SK-N-SH treated with all-trans-retinoic acid at 6 μM for 48 hours (cell line): ENCODE measurements at regions not wholly inside any gene's neighbourhood (a gene's known extent, or its start where the extent isn't known, plus 50 kb on each side); places are given as distances from the start of the nearest gene placed in this dataset.

ENCODE experiments used
- ATAC-seq: fragments of 200-7000 bp; cut with Tn5 transposase; 3 replicates; pipeline ENCODE4 v1.9.1; 2020; ENCODE audit warnings: mild to moderate bottlenecking, moderate library complexity
- ARNTL ChIP-seq: fragments of 450-650 bp; formaldehyde crosslinking; IDR thresholded peaks from 2 replicates; pipeline ENCODE4 v1.5.0; 2020; ENCODE audit warnings: low read depth, mild to moderate bottlenecking, moderate library complexity, borderline replicate concordance
- BACH2 ChIP-seq: fragments of 250-450 bp; sonication (Bioruptor Pico); IDR thresholded peaks from 2 replicates; pipeline ENCODE4 v1.9.0; 2021; ENCODE audit warnings: mild to moderate bottlenecking, borderline replicate concordance
- CSDC2 ChIP-seq: fragments of 250-450 bp; sonication (Bioruptor Pico); IDR thresholded peaks from 2 replicates; pipeline ENCODE4 v1.5.0; 2020; ENCODE audit warnings: mild to moderate bottlenecking, moderate library complexity
- ESRRG ChIP-seq: fragments of 250-450 bp; sonication (Bioruptor Pico); IDR thresholded peaks from 2 replicates; pipeline ENCODE4 v1.6.1; 2021; ENCODE audit warnings: mild to moderate bottlenecking
- GLIS3 ChIP-seq: fragments of 250-450 bp; sonication (Bioruptor Pico); IDR thresholded peaks from 2 replicates; pipeline ENCODE4 v1.5.0; 2020; ENCODE audit warnings: mild to moderate bottlenecking, moderate library complexity
- OSR1 ChIP-seq: fragments of 250-450 bp; sonication (Bioruptor Pico); IDR thresholded peaks from 2 replicates; pipeline ENCODE4 v1.8.0; 2022; ENCODE audit warnings: moderate library complexity, mild to moderate bottlenecking, inconsistent platforms
- RARB ChIP-seq: fragments of 250-450 bp; sonication (Bioruptor Pico); IDR thresholded peaks from 2 replicates; pipeline ENCODE4 v1.8.0; 2021; ENCODE audit warnings: mild to moderate bottlenecking, moderate library complexity
- TCF4 ChIP-seq: fragments of 250-450 bp; sonication (Bioruptor Pico); IDR thresholded peaks from 2 replicates; pipeline ENCODE4 v1.8.0; 2021; ENCODE audit warnings: mild to moderate bottlenecking, moderate library complexity, borderline replicate concordance
- TOX ChIP-seq: fragments of 250-450 bp; sonication (Bioruptor Pico); IDR thresholded peaks from 2 replicates; pipeline ENCODE4 v1.8.0; 2021; ENCODE audit warnings: mild to moderate bottlenecking, moderate library complexity, borderline replicate concordance
- ZC3H10 ChIP-seq: fragments of 250-450 bp; sonication (Bioruptor Pico); IDR thresholded peaks from 2 replicates; pipeline ENCODE4 v1.5.1; 2021; ENCODE audit warnings: mild to moderate bottlenecking, moderate library complexity
- ZFP3 ChIP-seq: fragments of 250-450 bp; sonication (Bioruptor Pico); IDR thresholded peaks from 2 replicates; pipeline ENCODE4 v1.5.0; 2020; ENCODE audit warnings: mild to moderate bottlenecking, moderate library complexity
- ZFP30 ChIP-seq: fragments of 450-650 bp; formaldehyde crosslinking; IDR thresholded peaks from 2 replicates; pipeline ENCODE4 v1.5.0; 2022; ENCODE audit warnings: mild to moderate bottlenecking, moderate library complexity
- ZNF565 ChIP-seq: fragments of 450-650 bp; formaldehyde crosslinking; conservative IDR thresholded peaks from 2 replicates; pipeline ENCODE4 v1.5.0; 2020; ENCODE audit warnings: low read depth, mild to moderate bottlenecking, moderate library complexity
- ZNF70 ChIP-seq: fragments of 450-650 bp; formaldehyde crosslinking; IDR thresholded peaks from 2 replicates; pipeline ENCODE4 v1.5.0; 2020; ENCODE audit warnings: mild to moderate bottlenecking, moderate library complexity
- ZNF8 ChIP-seq: fragments of 450-650 bp; formaldehyde crosslinking; IDR thresholded peaks from 2 replicates; pipeline ENCODE4 v1.5.0; 2020; ENCODE audit warnings: mild to moderate bottlenecking, moderate library complexity
- TF ChIP-seq, protein P1 (sequence below): fragments of 250-450 bp; sonication (Bioruptor Pico); IDR thresholded peaks from 2 replicates; pipeline ENCODE4 v1.8.0; 2020; ENCODE audit warnings: mild to moderate bottlenecking, moderate library complexity, borderline replicate concordance
- TF ChIP-seq, protein P2 (sequence below): fragments of 250-450 bp; sonication (Bioruptor Pico); IDR thresholded peaks from 2 replicates; pipeline ENCODE4 v1.5.1; 2021; ENCODE audit warnings: mild to moderate bottlenecking, moderate library complexity
- TF ChIP-seq, protein P3 (sequence below): fragments of 250-450 bp; sonication (Bioruptor Pico); IDR thresholded peaks from 2 replicates; pipeline ENCODE4 v1.8.0; 2021; ENCODE audit warnings: low read depth, mild to moderate bottlenecking, moderate library complexity, borderline replicate concordance

DNA sequence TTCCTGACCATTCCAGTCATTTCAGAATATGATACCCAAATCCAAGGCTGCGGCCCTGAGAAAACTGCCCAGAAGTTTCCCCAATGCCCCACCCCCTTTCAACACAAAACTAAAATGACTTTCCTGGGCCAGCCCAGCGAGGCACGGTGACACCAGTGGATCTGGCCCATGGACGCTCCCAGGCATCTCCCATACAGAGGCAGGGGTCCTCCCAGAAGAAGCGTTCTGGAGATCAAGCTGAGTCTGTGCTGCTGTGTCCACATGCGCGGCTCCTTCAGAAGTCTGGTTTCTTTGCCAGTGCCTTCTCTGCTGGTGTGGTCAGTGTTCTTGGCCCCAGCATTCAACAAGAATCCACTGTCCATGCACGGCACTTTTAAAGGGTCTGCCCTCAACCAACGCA is 228.2 kb upstream of the SFSWAP start:
- TF ChIP-seq, protein P1, sequence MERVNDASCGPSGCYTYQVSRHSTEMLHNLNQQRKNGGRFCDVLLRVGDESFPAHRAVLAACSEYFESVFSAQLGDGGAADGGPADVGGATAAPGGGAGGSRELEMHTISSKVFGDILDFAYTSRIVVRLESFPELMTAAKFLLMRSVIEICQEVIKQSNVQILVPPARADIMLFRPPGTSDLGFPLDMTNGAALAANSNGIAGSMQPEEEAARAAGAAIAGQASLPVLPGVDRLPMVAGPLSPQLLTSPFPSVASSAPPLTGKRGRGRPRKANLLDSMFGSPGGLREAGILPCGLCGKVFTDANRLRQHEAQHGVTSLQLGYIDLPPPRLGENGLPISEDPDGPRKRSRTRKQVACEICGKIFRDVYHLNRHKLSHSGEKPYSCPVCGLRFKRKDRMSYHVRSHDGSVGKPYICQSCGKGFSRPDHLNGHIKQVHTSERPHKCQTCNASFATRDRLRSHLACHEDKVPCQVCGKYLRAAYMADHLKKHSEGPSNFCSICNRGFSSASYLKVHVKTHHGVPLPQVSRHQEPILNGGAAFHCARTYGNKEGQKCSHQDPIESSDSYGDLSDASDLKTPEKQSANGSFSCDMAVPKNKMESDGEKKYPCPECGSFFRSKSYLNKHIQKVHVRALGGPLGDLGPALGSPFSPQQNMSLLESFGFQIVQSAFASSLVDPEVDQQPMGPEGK (CRISPR knock-in tag), result no peak
- TF ChIP-seq, protein P2, sequence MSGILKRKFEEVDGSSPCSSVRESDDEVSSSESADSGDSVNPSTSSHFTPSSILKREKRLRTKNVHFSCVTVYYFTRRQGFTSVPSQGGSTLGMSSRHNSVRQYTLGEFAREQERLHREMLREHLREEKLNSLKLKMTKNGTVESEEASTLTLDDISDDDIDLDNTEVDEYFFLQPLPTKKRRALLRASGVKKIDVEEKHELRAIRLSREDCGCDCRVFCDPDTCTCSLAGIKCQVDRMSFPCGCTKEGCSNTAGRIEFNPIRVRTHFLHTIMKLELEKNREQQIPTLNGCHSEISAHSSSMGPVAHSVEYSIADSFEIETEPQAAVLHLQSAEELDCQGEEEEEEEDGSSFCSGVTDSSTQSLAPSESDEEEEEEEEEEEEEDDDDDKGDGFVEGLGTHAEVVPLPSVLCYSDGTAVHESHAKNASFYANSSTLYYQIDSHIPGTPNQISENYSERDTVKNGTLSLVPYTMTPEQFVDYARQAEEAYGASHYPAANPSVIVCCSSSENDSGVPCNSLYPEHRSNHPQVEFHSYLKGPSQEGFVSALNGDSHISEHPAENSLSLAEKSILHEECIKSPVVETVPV (CRISPR knock-in tag), result no peak
- TF ChIP-seq, protein P3, sequence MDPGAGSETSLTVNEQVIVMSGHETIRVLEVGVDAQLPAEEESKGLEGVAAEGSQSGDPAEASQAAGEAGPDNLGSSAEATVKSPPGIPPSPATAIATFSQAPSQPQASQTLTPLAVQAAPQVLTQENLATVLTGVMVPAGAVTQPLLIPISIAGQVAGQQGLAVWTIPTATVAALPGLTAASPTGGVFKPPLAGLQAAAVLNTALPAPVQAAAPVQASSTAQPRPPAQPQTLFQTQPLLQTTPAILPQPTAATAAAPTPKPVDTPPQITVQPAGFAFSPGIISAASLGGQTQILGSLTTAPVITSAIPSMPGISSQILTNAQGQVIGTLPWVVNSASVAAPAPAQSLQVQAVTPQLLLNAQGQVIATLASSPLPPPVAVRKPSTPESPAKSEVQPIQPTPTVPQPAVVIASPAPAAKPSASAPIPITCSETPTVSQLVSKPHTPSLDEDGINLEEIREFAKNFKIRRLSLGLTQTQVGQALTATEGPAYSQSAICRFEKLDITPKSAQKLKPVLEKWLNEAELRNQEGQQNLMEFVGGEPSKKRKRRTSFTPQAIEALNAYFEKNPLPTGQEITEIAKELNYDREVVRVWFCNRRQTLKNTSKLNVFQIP (CRISPR knock-in tag), result no peak
- TF ChIP-seq ZFP3 (CRISPR knock-in tag) (no peak), ZNF70 (no peak), ARNTL (CRISPR knock-in tag) (no peak), ZFP30 (CRISPR knock-in tag) (no peak), CSDC2 (CRISPR knock-in tag) (no peak), GLIS3 (no peak), TOX (no peak), RARB (CRISPR knock-in tag) (no peak), TCF4 (CRISPR knock-in tag) (no peak)
- TF ChIP-seq, all 23 proteins: peak for 0
- no peak for ATAC-seq

DNA sequence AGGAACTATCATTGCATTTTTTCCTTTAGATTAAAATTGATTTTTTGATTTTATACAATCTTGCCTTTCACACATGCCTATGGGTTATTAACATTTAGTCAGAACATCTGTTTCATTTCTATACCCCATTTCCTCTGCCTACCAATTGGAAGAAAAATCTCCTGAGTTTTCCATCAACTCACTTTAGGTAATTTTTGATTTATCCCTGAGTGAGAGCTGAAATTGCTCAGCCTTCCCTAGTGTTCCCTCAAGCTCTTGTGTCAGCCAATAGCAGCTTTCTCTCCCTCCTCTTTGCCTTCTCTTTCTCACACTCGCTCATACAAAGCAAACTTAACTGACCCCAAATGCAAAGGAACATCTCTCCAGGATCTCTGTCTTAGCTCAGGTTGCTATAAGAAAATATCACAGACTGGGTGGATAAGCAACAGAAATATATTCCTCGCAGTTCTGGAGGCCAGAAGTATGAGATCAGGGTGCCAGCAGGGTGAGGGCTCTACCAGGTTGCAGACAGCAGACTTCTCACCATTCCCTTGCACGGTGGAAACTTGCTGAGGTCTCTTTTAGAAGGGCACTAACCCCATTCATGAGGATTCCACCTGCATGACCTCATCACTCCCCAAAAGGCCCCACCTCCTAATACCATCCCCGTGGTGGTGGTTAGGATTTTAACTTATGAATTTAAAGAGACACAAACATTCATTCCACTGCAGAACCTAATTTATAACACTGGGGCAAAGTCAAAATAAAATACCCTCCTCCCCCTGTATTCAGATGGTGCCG is 224.2 kb upstream of the SFSWAP start:
- no peak for ATAC-seq
- TF ChIP-seq, protein P2 (CRISPR knock-in tag), result no peak
- TF ChIP-seq ZNF8, result no peak
- TF ChIP-seq TCF4 (CRISPR knock-in tag), result no peak
- TF ChIP-seq BACH2 (CRISPR knock-in tag), result no peak

DNA sequence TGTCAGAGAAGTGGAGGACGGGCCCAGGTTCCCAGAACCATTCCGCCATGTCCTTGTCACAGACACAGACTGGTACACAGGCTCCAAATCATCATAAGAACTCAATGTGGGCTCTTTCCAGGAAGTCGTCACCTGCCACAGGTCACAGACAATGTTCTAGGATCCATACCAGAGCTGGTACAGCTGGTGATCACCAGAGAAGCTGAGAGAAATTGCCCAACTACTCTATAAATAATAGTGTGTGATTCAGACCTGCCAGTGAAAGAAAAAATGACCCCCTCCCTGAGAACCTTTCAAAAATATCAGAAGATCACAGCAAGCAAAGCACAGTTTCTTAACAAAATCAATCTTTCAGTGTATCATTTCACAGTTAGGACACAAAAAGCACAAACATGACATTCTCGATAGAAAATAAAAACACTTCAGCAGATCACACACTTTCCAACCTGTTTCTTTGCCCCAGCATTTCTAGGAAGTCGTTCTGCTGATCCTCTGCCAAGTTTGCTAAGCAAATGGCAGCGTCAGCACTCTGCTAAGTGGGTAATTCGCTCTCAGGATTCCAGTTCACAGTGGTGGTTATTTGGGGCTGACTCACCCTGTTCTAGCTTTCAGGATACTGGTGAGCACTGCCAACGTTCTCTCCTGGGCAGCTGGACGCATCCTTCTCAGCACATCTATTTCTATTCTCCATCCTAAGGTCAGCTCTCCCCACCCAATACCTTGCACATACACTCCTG is 223.3 kb upstream of the SFSWAP start:
- TF ChIP-seq, protein P1 (CRISPR knock-in tag), result no peak
- TF ChIP-seq ZC3H10 (CRISPR knock-in tag) (no peak), ZNF565 (no peak), ESRRG (CRISPR knock-in tag) (no peak), RARB (CRISPR knock-in tag) (no peak), ZFP30 (CRISPR knock-in tag) (no peak), ZNF8 (no peak), OSR1 (no peak)
- no peak for ATAC-seq

DNA sequence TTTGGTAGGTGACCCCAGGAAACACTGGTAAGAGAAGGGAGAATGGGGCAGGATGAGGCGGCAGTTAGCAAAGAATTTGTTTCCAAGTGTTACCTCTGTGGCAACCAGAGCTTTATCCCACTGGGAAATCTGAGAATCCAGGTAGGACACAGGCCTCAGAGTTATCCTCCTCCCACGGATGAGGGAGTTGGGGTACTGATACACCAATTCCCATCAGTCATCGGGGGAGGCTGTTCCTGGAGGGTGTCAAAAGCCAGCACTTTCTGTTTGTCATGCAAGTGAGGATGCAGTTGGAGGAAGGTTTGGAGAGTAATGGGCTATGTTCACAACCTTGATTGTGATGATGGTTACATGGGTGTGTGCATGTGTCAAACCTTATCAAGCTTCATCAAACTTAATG is 221.2 kb upstream of the SFSWAP start:
- no peak for ATAC-seq
- TF ChIP-seq ZNF8 (no peak), CSDC2 (CRISPR knock-in tag) (no peak), OSR1 (no peak), ZNF565 (no peak), ZC3H10 (CRISPR knock-in tag) (no peak)
